H1 (cell line): ENCODE measurements at regions not wholly inside any gene's neighbourhood (a gene's known extent, or its start where the extent isn't known, plus 50 kb on each side); places are given as distances from the start of the nearest gene placed in this dataset.

Experiments
- CBX5 ChIP-seq: fragments of 300-800, 300-1000 bp; sonication (generic); IDR thresholded peaks from 2 replicates; pipeline ENCODE4 v1.7.1; 2016; ENCODE audit warnings: antibody characterized with exemption, low read length, low read depth
- CTBP2 ChIP-seq: IDR thresholded peaks from 2 replicates; pipeline ENCODE4 v1.7.0; 2011; ENCODE audit warnings: borderline replicate concordance, mild to moderate bottlenecking, moderate library complexity, mixed read lengths, low read length; ENCODE audit not compliant: insufficient read depth, insufficient read length
- EP300 ChIP-seq, 2 experiments: IDR thresholded peaks; 1 replicate in 1 of 2; 2 replicates in 1 of 2; pipeline ENCODE4 v1.6.1; 2011 to 2012; ENCODE audit warnings: low read depth in 2 of 2, low read length in 2 of 2, mild to moderate bottlenecking in 2 of 2, borderline replicate concordance in 1 of 2, inconsistent platforms in 1 of 2, moderate library complexity in 1 of 2
- JUN ChIP-seq: IDR thresholded peaks from 2 replicates; pipeline ENCODE4 v1.6.1; 2011; ENCODE audit warnings: low read depth, mild to moderate bottlenecking, improper control_type of control experiment, low read length
- JUND ChIP-seq: IDR thresholded peaks from 2 replicates; pipeline ENCODE4 v1.6.1; 2011; ENCODE audit warnings: mild to moderate bottlenecking, improper control_type of control experiment, low read length
- POLR2A ChIP-seq, 2 experiments: IDR thresholded peaks; 1 replicate in 1 of 2; 2 replicates in 1 of 2; pipeline ENCODE4 v1.6.1; 2011; ENCODE audit warnings: low read depth in 2 of 2, low read length in 2 of 2, mild to moderate bottlenecking in 2 of 2; ENCODE audit errors: control extremely low read depth in 1 of 2
- RBBP5 ChIP-seq: IDR thresholded peaks from 2 replicates; pipeline ENCODE4 v1.7.1; 2012; ENCODE audit warnings: low read depth, mild to moderate bottlenecking, inconsistent platforms, low read length, moderate library complexity, borderline replicate concordance
- RNF2 ChIP-seq: fragments of 200-900, 300-1000 bp; sonication (generic); IDR thresholded peaks from 2 replicates; pipeline ENCODE4 v1.7.1; 2016; ENCODE audit warnings: borderline replicate concordance, low read depth, mild to moderate bottlenecking, antibody characterized with exemption, low read length; ENCODE audit not compliant: poor library complexity, severe bottlenecking; ENCODE audit errors: missing control alignments
- SIN3A ChIP-seq, 2 experiments: IDR thresholded peaks in 1 of 2; conservative IDR thresholded peaks in 1 of 2; 2 replicates each; pipeline ENCODE4 v1.6.1; 2011 to 2012; ENCODE audit warnings: low read length in 2 of 2, improper control_type of control experiment in 1 of 2, low read depth in 1 of 2, mild to moderate bottlenecking in 1 of 2
- TF ChIP-seq, protein P1 (sequence below): fragments of 300-600 bp; sonication (generic); IDR thresholded peaks from 2 replicates; pipeline ENCODE4 v1.7.1; 2012; ENCODE audit warnings: low read length, moderate library complexity, mild to moderate bottlenecking, inconsistent platforms; ENCODE audit not compliant: insufficient replicate concordance
- TF ChIP-seq, protein P2 (sequence below): IDR thresholded peaks from 2 replicates; pipeline ENCODE4 v1.6.1; 2012; ENCODE audit warnings: inconsistent platforms

DNA sequence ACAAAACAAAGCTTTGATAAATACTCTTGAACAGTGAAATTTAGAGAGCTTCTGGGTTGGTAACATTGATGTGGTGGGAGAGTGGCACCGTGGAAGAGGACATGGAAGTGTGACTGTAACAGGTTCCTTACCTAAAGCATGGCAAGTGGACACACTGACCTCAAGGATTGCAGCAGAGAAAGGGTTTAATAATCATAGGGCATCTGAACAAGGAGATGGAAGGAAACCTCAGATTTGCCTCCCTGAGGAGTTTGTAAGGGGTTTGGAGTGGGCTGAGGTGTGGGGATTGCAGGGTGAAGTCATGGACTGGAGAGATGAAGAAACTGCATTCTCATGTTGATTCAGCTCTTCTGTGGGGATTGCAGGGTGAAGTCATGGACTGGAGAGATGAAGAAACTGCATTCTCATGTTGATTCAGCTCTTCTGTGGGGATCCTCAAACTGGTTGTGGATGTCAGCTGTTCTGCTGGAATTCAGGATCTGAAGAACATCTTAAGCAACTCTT lies 83.8 kb upstream of the TLK1 start (continued):
- TF ChIP-seq, protein P1, sequence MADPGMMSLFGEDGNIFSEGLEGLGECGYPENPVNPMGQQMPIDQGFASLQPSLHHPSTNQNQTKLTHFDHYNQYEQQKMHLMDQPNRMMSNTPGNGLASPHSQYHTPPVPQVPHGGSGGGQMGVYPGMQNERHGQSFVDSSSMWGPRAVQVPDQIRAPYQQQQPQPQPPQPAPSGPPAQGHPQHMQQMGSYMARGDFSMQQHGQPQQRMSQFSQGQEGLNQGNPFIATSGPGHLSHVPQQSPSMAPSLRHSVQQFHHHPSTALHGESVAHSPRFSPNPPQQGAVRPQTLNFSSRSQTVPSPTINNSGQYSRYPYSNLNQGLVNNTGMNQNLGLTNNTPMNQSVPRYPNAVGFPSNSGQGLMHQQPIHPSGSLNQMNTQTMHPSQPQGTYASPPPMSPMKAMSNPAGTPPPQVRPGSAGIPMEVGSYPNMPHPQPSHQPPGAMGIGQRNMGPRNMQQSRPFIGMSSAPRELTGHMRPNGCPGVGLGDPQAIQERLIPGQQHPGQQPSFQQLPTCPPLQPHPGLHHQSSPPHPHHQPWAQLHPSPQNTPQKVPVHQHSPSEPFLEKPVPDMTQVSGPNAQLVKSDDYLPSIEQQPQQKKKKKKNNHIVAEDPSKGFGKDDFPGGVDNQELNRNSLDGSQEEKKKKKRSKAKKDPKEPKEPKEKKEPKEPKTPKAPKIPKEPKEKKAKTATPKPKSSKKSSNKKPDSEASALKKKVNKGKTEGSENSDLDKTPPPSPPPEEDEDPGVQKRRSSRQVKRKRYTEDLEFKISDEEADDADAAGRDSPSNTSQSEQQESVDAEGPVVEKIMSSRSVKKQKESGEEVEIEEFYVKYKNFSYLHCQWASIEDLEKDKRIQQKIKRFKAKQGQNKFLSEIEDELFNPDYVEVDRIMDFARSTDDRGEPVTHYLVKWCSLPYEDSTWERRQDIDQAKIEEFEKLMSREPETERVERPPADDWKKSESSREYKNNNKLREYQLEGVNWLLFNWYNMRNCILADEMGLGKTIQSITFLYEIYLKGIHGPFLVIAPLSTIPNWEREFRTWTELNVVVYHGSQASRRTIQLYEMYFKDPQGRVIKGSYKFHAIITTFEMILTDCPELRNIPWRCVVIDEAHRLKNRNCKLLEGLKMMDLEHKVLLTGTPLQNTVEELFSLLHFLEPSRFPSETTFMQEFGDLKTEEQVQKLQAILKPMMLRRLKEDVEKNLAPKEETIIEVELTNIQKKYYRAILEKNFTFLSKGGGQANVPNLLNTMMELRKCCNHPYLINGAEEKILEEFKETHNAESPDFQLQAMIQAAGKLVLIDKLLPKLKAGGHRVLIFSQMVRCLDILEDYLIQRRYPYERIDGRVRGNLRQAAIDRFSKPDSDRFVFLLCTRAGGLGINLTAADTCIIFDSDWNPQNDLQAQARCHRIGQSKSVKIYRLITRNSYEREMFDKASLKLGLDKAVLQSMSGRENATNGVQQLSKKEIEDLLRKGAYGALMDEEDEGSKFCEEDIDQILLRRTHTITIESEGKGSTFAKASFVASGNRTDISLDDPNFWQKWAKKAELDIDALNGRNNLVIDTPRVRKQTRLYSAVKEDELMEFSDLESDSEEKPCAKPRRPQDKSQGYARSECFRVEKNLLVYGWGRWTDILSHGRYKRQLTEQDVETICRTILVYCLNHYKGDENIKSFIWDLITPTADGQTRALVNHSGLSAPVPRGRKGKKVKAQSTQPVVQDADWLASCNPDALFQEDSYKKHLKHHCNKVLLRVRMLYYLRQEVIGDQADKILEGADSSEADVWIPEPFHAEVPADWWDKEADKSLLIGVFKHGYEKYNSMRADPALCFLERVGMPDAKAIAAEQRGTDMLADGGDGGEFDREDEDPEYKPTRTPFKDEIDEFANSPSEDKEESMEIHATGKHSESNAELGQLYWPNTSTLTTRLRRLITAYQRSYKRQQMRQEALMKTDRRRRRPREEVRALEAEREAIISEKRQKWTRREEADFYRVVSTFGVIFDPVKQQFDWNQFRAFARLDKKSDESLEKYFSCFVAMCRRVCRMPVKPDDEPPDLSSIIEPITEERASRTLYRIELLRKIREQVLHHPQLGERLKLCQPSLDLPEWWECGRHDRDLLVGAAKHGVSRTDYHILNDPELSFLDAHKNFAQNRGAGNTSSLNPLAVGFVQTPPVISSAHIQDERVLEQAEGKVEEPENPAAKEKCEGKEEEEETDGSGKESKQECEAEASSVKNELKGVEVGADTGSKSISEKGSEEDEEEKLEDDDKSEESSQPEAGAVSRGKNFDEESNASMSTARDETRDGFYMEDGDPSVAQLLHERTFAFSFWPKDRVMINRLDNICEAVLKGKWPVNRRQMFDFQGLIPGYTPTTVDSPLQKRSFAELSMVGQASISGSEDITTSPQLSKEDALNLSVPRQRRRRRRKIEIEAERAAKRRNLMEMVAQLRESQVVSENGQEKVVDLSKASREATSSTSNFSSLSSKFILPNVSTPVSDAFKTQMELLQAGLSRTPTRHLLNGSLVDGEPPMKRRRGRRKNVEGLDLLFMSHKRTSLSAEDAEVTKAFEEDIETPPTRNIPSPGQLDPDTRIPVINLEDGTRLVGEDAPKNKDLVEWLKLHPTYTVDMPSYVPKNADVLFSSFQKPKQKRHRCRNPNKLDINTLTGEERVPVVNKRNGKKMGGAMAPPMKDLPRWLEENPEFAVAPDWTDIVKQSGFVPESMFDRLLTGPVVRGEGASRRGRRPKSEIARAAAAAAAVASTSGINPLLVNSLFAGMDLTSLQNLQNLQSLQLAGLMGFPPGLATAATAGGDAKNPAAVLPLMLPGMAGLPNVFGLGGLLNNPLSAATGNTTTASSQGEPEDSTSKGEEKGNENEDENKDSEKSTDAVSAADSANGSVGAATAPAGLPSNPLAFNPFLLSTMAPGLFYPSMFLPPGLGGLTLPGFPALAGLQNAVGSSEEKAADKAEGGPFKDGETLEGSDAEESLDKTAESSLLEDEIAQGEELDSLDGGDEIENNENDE: no peak
- TF ChIP-seq CTBP2 (no peak), RBBP5 (no peak), EP300 (IDR thresholded peaks at IDR 0.05; ENCODE audit: borderline replicate concordance in 1 of 2, low read depth in 2 of 2, low read length in 2 of 2) (no peak), POLR2A (IDR thresholded peaks at IDR 0.05; ENCODE audit: control extremely low read depth in 1 of 2, low read depth in 2 of 2, low read length in 2 of 2) (no peak), JUN (no peak), JUND (no peak), RNF2 (no peak), CBX5 (no peak), SIN3A (conservative IDR thresholded peaks at IDR 0.05 in 1 of 2, IDR thresholded peaks at IDR 0.05 in 1 of 2; ENCODE audit: low read depth in 1 of 2, low read length in 2 of 2) (no peak)
- TF ChIP-seq, protein P2, sequence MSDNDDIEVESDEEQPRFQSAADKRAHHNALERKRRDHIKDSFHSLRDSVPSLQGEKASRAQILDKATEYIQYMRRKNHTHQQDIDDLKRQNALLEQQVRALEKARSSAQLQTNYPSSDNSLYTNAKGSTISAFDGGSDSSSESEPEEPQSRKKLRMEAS: no peak
